ENCODE measurements at regions not wholly inside any gene's neighbourhood (a gene's known extent, or its start where the extent isn't known, plus 50 kb on each side); places are given as distances from the start of the nearest gene placed in this dataset.

GRCh38 chr10:78434886-78435285 lies 401.2 kb downstream of the RPS24 start:
- no peak for TF ChIP-seq CTCF (IDR thresholded peaks at IDR 0.05; ENCODE audit: unreplicated experiment)
- CTCF ChIA-PET: no interaction called here
- peaks cover 64% of the 10 kb centered on the region for H3K27me3 Mint-ChIP-seq (ENCODE audit: insufficient read depth, unreplicated experiment)
- no TSS peak for BruUV-seq (replicated peaks)
- intact Hi-C loops (cut with micrococcal nuclease): no loop called here
- no peak overlapping the region for H3K4me3 Mint-ChIP-seq (ENCODE audit: unreplicated experiment)
- no peaks in the 10 kb centered on the region for H3K4me1 Mint-ChIP-seq (ENCODE audit: insufficient read depth, unreplicated experiment)
- no peaks in the 10 kb centered on the region for H3K9me3 Mint-ChIP-seq (ENCODE audit: unreplicated experiment)
- H3K36me3 Mint-ChIP-seq (ENCODE audit: insufficient read depth, unreplicated experiment): no peaks in the 10 kb centered on the region
- POLR2A ChIA-PET: no interaction called here
- no peak for DNase-seq (ENCODE audit: unreplicated experiment)
- no peak overlapping the region for H3K27ac Mint-ChIP-seq (ENCODE audit: low read depth, unreplicated experiment)

GRCh38 chr10:78435484-78436221 lies 402.0 kb downstream of the RPS24 start:
- CTCF ChIA-PET: interaction anchor here (0.7 kb wide), 1 partner anchor 23 kb away, joined by 3 read pairs; no protein-coding TSS in a partner anchor
- H3K27me3 Mint-ChIP-seq (ENCODE audit: insufficient read depth, unreplicated experiment): peaks cover 57% of the 10 kb centered on the region
- intact Hi-C loops (cut with micrococcal nuclease): no loop called here
- no TSS peak for BruUV-seq (replicated peaks)
- no peaks in the 10 kb centered on the region for H3K9me3 Mint-ChIP-seq (ENCODE audit: unreplicated experiment)
- no peak for DNase-seq (ENCODE audit: unreplicated experiment)
- no peak for TF ChIP-seq CTCF (IDR thresholded peaks at IDR 0.05; ENCODE audit: unreplicated experiment)
- H3K27ac Mint-ChIP-seq (ENCODE audit: low read depth, unreplicated experiment): no peak overlapping the region
- no peaks in the 10 kb centered on the region for H3K4me1 Mint-ChIP-seq (ENCODE audit: insufficient read depth, unreplicated experiment)
- H3K36me3 Mint-ChIP-seq (ENCODE audit: insufficient read depth, unreplicated experiment): no peaks in the 10 kb centered on the region
- POLR2A ChIA-PET: no interaction called here
- no peak overlapping the region for H3K4me3 Mint-ChIP-seq (ENCODE audit: unreplicated experiment)

GRCh38 chr10:78436222-78436573 lies 402.5 kb downstream of the RPS24 start:
- no peaks in the 10 kb centered on the region for H3K9me3 Mint-ChIP-seq (ENCODE audit: unreplicated experiment)
- ChIA-PET POLR2A (no interaction called here), CTCF (interaction anchor here (0.7 kb wide), 1 partner anchor 23 kb away, joined by 3 read pairs; no protein-coding TSS in a partner anchor)
- no peaks in the 10 kb centered on the region for H3K4me1 Mint-ChIP-seq (ENCODE audit: insufficient read depth, unreplicated experiment)
- DNase-seq (ENCODE audit: unreplicated experiment): no peak
- no peak overlapping the region for H3K27ac Mint-ChIP-seq (ENCODE audit: low read depth, unreplicated experiment)
- no peak overlapping the region for H3K4me3 Mint-ChIP-seq (ENCODE audit: unreplicated experiment)
- intact Hi-C loops (cut with micrococcal nuclease): no loop called here
- no peaks in the 10 kb centered on the region for H3K36me3 Mint-ChIP-seq (ENCODE audit: insufficient read depth, unreplicated experiment)
- H3K27me3 Mint-ChIP-seq (ENCODE audit: insufficient read depth, unreplicated experiment): peaks cover 51% of the 10 kb centered on the region
- BruUV-seq (replicated peaks): no TSS peak
- TF ChIP-seq CTCF (IDR thresholded peaks at IDR 0.05; ENCODE audit: unreplicated experiment): no peak

- no peak for TF ChIP-seq CTCF (IDR thresholded peaks at IDR 0.05; ENCODE audit: unreplicated experiment)
- CTCF ChIA-PET: interaction anchor here (0.7 kb wide), 1 partner anchor 22 kb away, joined by 3 read pairs; no protein-coding TSS in a partner anchor
- intact Hi-C loops (cut with micrococcal nuclease): no loop called here
- Mint-ChIP-seq H3K27me3 (ENCODE audit: insufficient read depth, unreplicated experiment) (peaks cover 45% of the 10 kb centered on the region), H3K4me3 (ENCODE audit: unreplicated experiment) (no peak overlapping the region), H3K4me1 (ENCODE audit: insufficient read depth, unreplicated experiment) (no peaks in the 10 kb centered on the region), H3K9me3 (ENCODE audit: unreplicated experiment) (no peaks in the 10 kb centered on the region), H3K36me3 (ENCODE audit: insufficient read depth, unreplicated experiment) (no peaks in the 10 kb centered on the region), H3K27ac (ENCODE audit: low read depth, unreplicated experiment) (no peak overlapping the region)
- BruUV-seq (replicated peaks): no TSS peak
- DNase-seq (ENCODE audit: unreplicated experiment): no peak
- POLR2A ChIA-PET: no interaction called here
Observed at GRCh38 chr10:78436706-78437406, 403.2 kb downstream of the RPS24 start.

All from MCF 10A (cell line).